ENCODE measurements at regions not wholly inside any gene's neighbourhood (a gene's known extent, or its start where the extent isn't known, plus 50 kb on each side); places are given as distances from the start of the nearest gene placed in this dataset.
A peak's percentile ranks its signal among the peaks of the same experiment; 100 is the strongest.
"Not testable (repeated sequence)": the region's sequence is repeated elsewhere in the genome, so short reads cannot be mapped to it uniquely, and the experiment has no call there.

GRCh38 chrX:128961290-128961689, 562.0 kb downstream of the SMARCA1 start:
- DNase-seq (ENCODE audit: low spot score) = no peak

- not testable (repeated sequence) for DNase-seq (ENCODE audit: low spot score)
Observed at GRCh38 chrX:128954697-128955096, 568.6 kb downstream of the SMARCA1 start.

GRCh38 chrX:128931071-128931470, 592.2 kb downstream of the SMARCA1 start:
- no peak for DNase-seq (ENCODE audit: low spot score)

GRCh38 chrX:128929271-128930057, 593.8 kb downstream of the SMARCA1 start:
- no peak for DNase-seq (ENCODE audit: low spot score)

- no peak for DNase-seq (ENCODE audit: low spot score)
Observed at GRCh38 chrX:128928636-128929035, 594.7 kb downstream of the SMARCA1 start.

- no peak for DNase-seq (ENCODE audit: low spot score)
Observed at GRCh38 chrX:128927363-128927762, 595.9 kb downstream of the SMARCA1 start.

- no peak for DNase-seq (ENCODE audit: low spot score)
Observed at GRCh38 chrX:128906753-128907152, 616.5 kb downstream of the SMARCA1 start.

- no peak for DNase-seq (ENCODE audit: low spot score)
Observed at GRCh38 chrX:128901018-128901417, 622.3 kb downstream of the SMARCA1 start.

- no peak for DNase-seq (ENCODE audit: low spot score)
Observed at GRCh38 chrX:128897621-128898020, 625.7 kb downstream of the SMARCA1 start.

GRCh38 chrX:128891554-128891953, 631.7 kb downstream of the SMARCA1 start:
- DNase-seq (ENCODE audit: low spot score) = no peak

GRCh38 chrX:128884430-128884829, 638.9 kb downstream of the SMARCA1 start:
- no peak for DNase-seq (ENCODE audit: low spot score)

- DNase-seq (ENCODE audit: low spot score) = no peak
Observed at GRCh38 chrX:128883650-128884049, 639.6 kb downstream of the SMARCA1 start.

- no peak for DNase-seq (ENCODE audit: low spot score)
Observed at GRCh38 chrX:128870361-128870760, 652.9 kb downstream of the SMARCA1 start.

- no peak for DNase-seq (ENCODE audit: low spot score)
Observed at GRCh38 chrX:128862557-128862956, 660.7 kb downstream of the SMARCA1 start.

- no peak for DNase-seq (ENCODE audit: low spot score)
Observed at GRCh38 chrX:128848374-128848773, 674.9 kb downstream of the SMARCA1 start.

- no peak for DNase-seq (ENCODE audit: low spot score)
Observed at GRCh38 chrX:128846385-128846784, 676.9 kb downstream of the SMARCA1 start.

- no peak for DNase-seq (ENCODE audit: low spot score)
Observed at GRCh38 chrX:128818690-128819089, 704.6 kb downstream of the SMARCA1 start.

GRCh38 chrX:128816919-128817318, 706.4 kb downstream of the SMARCA1 start:
- DNase-seq (ENCODE audit: low spot score) = peak; percentile 31

- no peak for DNase-seq (ENCODE audit: low spot score)
Observed at GRCh38 chrX:128807367-128807766, 715.9 kb downstream of the SMARCA1 start.

GRCh38 chrX:128805236-128805635, 718.1 kb downstream of the SMARCA1 start:
- no peak for DNase-seq (ENCODE audit: low spot score)

- DNase-seq (ENCODE audit: low spot score) = no peak
Observed at GRCh38 chrX:128804828-128805227, 718.5 kb downstream of the SMARCA1 start.

- DNase-seq (ENCODE audit: low spot score) = no peak
Observed at GRCh38 chrX:128800138-128800537, 723.2 kb downstream of the SMARCA1 start.

GRCh38 chrX:128783139-128783538, 730.9 kb upstream of the ACTRT1 start:
- not testable (repeated sequence) for DNase-seq (ENCODE audit: low spot score)

- peak; percentile 61 for DNase-seq (ENCODE audit: low spot score)
Observed at GRCh38 chrX:128781506-128781905, 729.3 kb upstream of the ACTRT1 start.

Data from D341Med (cell line).